CD4-positive, alpha-beta T cell treated with Interleukin-12 subunit alpha and Interleukin-12 subunit beta, for 1 hour (primary cell): ENCODE measurements at regions not wholly inside any gene's neighbourhood (a gene's known extent, or its start where the extent isn't known, plus 50 kb on each side); places are given as distances from the start of the nearest gene placed in this dataset.

Source experiments
- DNase-seq: peaks from one replicate; pipeline ENCODE4 v3.0.0-alpha.2; 2020

DNA sequence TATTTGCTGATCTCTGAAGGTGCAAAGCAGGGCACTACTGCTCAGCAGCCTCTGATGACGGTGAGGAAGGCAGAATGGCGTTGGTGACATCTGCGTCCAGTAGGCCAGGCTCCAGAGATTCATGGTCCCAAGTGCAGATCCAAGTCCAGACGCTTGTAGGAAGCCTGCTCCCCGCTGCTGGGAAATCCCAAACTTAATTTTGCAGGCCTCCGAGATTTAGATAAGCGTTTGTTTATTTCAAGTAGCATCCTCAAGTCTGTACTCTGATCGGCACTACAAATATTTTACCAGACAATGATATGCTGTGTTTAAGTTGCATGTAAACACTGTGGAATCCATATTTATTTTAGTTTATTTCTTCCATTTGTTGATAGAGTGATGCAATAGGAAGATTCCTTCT is 244.9 kb upstream of the KLF6 start:
- no peak for DNase-seq

DNA sequence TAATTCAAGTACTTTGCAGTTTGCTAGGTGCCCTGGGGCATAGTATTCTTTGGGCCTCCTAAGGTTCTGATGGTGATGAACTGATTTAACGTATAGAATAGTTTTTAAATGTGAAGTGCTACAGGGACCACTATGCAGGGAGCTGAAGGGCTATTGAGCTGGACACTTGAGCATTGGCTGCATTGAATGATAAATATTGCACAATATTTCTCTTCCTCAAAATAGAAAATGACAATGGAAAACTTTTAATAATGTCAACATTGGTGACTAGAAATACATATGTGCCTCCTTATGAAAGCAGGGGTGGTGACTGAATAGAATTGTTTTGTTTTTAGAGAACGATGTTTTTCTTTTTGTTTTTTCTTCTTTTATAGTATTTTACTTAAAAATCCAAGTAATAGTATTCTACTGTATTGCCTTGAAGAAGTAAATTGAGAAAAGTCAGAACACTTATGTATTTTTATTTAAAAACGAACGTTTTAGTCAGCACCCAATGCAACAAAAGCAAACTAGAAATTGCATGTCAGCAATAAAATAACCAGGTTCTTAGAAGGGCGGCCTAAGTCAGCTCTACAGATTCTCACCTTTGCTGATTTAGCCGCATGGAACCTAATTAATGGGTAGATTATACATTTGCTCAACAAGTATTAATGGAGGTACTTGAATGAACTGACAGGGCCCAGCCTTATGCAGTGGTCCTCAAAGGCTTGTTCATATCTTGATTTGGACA is 244.0 kb upstream of the KLF6 start:
- no peak for DNase-seq

GRCh38 chr10:4028027-4028471 is 243.0 kb upstream of the KLF6 start:
- no peak for DNase-seq

- DNase-seq = no peak
Observed at GRCh38 chr10:4025339-4025738, 240.3 kb upstream of the KLF6 start.

- DNase-seq = no peak
Observed at GRCh38 chr10:4024516-4025245, 239.7 kb upstream of the KLF6 start.

DNA sequence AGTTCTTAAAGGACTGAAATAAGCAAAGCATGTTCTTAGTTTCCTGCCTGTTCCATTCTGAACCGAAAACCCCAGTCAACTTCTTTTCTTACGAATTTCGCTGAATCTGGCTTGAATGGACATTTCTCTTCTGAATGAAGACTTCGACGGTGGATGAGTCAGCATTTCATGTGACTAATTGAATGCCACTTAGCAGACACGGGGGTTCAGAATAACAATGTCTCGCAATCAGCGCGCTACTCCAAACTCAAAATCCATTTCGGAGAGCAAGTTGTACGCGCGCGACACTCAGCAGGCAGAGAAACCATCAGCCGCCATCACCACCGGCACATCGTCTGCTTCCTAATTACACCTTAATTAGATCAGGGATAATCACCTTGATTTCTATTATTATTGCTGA is 239.0 kb upstream of the KLF6 start:
- no peak for DNase-seq

DNA sequence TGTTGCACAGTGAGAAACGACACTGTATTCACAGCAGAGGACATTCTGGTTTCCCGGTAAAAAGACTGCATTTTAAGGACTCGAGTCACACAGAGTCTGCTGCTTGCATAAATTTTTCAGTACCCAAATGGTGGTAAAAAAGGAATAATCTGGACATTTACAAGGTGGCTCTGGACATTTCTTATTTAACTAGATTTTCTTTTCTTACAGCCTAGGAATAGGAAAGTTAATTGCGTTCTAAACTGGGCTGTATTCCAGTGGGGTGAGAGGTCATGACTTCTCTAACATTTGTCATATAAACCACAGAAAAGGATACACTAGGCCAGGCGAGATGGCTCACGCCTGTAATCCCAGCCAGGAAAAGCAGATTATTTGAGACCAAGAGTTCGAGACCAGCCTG is 237.5 kb upstream of the KLF6 start:
- no peak for DNase-seq

DNA sequence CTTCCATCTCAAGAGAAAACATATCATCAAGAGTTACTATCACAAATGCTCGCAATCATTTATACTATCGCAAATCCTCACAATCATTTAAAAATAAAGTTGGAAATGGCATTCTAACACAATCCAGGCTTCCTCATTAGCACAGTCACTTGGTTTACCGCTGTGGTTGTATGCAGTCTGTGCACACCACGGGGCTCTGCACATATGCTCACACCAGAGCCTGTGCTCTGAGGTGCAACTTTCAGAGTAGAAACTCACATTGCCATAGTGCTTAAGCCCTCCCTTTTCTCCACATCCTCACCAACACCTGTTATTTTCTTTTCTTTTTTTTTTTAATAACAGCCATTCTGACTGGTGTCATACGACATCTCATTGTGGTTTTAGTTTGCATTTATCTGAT is 235.6 kb upstream of the KLF6 start:
- no peak for DNase-seq

DNA sequence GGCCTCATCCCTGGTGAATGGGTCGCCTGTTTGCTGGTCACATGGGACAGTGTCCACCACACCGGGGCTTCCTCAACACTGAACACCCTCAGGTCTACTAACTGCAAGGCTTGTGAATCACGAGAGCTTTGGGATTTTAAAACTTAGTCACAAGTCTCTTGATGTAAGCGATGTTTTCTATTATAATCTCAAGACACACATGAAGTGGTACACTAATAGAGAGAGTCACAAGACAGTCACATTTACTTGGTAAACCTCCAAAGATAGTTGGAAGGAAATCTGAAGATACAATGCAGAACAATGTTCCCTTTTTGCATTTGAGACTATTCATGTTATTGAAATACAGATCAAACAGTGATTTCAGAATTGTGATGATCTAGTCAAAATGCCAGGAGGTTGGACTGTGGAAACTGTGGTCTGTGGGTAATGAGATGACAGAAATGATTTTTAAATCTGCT is 233.1 kb upstream of the KLF6 start:
- DNase-seq = no peak

GRCh38 chr10:4017336-4017735 is 232.3 kb upstream of the KLF6 start:
- DNase-seq = no peak

DNA sequence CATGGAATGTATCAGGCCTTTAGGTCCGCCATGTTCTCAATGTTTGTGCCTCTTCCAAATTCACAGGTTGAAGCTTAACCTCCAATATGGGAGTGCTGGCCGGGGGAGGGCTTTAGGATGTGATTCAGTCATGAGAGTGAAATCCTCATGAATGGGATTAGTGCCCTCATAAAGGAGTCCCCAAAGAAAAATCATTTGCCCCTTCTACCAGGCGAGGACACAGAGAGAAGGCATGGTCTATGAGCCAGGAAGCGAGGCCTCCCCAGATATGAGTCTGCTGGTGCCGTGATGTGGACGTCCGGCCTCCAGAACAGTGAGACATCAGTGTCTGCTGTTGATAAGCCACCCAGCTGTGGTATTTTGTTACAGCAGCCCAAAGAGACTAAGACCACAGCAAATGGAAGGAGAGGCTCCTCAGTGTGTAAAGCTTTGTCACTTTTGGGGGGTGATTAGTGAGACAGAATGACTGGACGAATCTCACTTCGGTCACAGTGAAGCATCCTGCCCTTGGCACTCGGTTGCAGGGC is 231.3 kb upstream of the KLF6 start:
- DNase-seq = no peak

GRCh38 chr10:4013651-4014121 is 228.7 kb upstream of the KLF6 start:
- DNase-seq = peak; percentile 30

DNA sequence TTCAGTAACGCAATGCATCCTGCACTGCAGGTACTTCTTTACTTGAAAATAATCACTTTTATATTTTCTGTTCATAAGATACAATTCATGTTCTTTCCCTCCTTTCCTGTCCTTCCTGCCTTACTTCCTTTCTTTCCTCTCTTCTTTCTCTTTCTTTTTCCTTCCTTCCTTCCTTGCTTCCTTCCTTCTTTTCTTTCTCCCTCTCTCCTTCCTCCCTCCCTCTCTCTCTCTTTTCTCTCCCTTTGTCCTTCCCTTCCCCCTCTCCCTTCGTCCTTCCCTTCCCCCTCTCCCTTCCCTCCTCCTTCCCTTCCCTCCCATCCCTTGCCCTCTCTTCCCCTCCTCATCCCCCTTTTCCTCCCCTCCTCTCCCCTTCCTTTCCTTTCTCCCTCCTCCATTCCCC is 227.8 kb upstream of the KLF6 start:
- no peak for DNase-seq

DNA sequence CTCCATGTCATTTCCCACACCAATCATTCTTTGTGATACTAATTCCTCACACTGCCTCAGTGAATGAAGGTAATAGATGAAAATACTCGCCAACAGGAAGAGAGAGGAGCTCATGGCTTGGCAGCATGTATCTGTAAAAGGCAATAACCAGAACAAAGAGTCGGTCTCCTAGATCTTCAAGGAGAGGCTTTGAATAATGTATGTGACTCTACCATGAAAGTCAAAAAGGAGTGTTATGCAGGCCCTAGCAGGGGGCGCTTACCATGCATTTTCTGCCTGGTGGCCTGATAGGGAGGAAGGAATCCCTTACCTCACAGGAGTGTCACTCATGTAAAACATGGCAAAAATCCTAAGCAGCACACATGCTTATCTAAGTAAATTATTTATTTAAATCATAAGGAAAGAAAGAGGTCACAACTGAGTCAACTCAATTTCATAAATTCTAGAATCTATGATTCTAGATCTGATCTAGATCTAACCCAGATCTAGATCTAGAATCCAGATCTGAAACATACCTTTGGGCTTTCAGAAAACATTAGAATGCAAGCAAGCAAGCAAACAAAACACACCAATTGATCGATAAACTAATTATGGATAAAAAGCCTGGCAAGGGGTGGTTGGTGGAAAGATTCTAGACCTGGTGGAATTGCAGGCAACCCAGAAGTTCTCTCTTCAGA is 226.3 kb upstream of the KLF6 start:
- no peak for DNase-seq

GRCh38 chr10:4008676-4009382 is 223.8 kb upstream of the KLF6 start:
- DNase-seq = no peak

GRCh38 chr10:4007771-4008170 is 222.8 kb upstream of the KLF6 start:
- DNase-seq = no peak

- DNase-seq = no peak
Observed at GRCh38 chr10:4006858-4007257, 221.8 kb upstream of the KLF6 start.

- no peak for DNase-seq
Observed at GRCh38 chr10:4006051-4006450, 221.0 kb upstream of the KLF6 start.

DNA sequence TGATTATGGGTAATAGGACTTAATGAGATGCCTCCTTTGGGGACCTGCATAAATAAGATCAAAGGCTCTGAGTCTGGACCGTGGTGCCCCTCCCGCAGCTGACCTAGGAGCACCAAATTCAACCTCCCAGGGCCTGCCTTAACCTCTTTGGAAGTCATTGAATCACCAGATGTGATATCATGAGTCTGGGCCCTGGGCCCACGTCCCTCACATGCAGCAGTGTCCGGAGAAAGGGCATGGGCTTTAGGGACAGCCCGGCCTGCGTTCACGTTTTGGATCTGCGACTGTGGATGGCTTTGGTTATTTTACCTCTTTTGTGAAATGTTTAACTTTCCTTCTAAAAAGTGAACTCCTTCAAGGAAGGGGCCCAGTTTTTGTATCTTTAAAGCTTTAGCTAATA is 220.0 kb upstream of the KLF6 start:
- DNase-seq = no peak

DNA sequence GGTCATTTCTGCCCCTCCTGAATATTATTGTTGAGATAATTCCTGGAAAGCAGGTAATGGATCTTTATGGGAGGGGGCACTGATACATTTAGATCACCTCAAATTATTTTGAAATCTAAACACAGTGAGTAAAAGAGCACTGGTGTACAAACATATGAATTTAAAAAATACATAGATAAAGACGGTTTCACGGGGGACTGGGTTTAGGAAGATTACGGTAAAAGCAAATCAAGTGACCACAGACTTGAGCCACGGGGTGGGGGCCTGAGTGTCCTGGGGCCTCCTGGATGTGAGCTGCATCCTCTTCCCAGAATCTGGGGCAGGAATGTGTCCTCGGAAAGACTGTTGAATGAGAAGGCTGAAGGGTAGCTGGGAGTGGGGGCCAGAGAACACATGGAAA is 219.1 kb upstream of the KLF6 start:
- DNase-seq = no peak

- DNase-seq = no peak
Observed at GRCh38 chr10:4003348-4003973, 218.5 kb upstream of the KLF6 start.

- no peak for DNase-seq
Observed at GRCh38 chr10:4001811-4002210, 216.8 kb upstream of the KLF6 start.
